Keratinocyte (primary cell): ENCODE measurements at regions not wholly inside any gene's neighbourhood (a gene's known extent, or its start where the extent isn't known, plus 50 kb on each side); places are given as distances from the start of the nearest gene placed in this dataset.

Experiments used
- DNase-seq: peaks from one replicate; pipeline ENCODE4 v3.0.0-alpha.2; 2011; ENCODE audit warnings: low read depth, missing footprints, low spot score
- FAIRE-seq: peaks from 2 replicates; lab custom pipeline; 2011; peaks lifted over from hg19 to GRCh38; lab: Jason Lieb, UNC
- H2AFZ ChIP-seq: 2 replicates; pipeline ENCODE4 v1.6.0; 2012; ENCODE audit warnings: low read length, control low read depth, inconsistent platforms; ENCODE audit not compliant: control insufficient read depth
- H3K27ac ChIP-seq: 2 replicates; pipeline ENCODE4 v1.5.1; 2011; ENCODE audit warnings: low read length; ENCODE audit not compliant: control insufficient read depth, insufficient read depth
- H3K27me3 ChIP-seq: 3 replicates; pipeline ENCODE4 v1.6.0; 2011; ENCODE audit warnings: low read length; ENCODE audit not compliant: control insufficient read depth, insufficient read depth; ENCODE audit errors: extremely low read depth
- H3K36me3 ChIP-seq, 2 experiments: 2 replicates in 1 of 2; 3 replicates in 1 of 2; pipeline ENCODE4 v1.5.1; 2011; ENCODE audit warnings: low read length in 2 of 2, mild to moderate bottlenecking in 1 of 2; ENCODE audit not compliant: control insufficient read depth in 2 of 2, insufficient read depth in 2 of 2; ENCODE audit errors: extremely low read depth in 1 of 2
- H3K4me1 ChIP-seq: 3 replicates; pipeline ENCODE4 v1.5.1; 2011; ENCODE audit warnings: low read length; ENCODE audit not compliant: control insufficient read depth, insufficient read depth; ENCODE audit errors: extremely low read depth
- H3K4me2 ChIP-seq: 3 replicates; pipeline ENCODE4 v1.6.0; 2011; ENCODE audit warnings: low read depth, low read length; ENCODE audit not compliant: control insufficient read depth, insufficient read depth; ENCODE audit errors: extremely low read depth
- H3K4me3 ChIP-seq, 3 experiments: fragments of 200-600 bp in 1 of 3; sonication (generic) in 1 of 3; 2 replicates in 2 of 3; 3 replicates in 1 of 3; pipeline ENCODE4 v1.5.1; 2011 to 2016; ENCODE audit warnings: low read length in 3 of 3, mild to moderate bottlenecking in 3 of 3, control low read depth in 2 of 3, inconsistent platforms in 1 of 3, low read depth in 1 of 3, mixed read lengths in 1 of 3, mixed run types in 1 of 3, moderate library complexity in 1 of 3; ENCODE audit not compliant: control insufficient read depth in 2 of 3, insufficient read depth in 2 of 3; ENCODE audit errors: extremely low read depth in 1 of 3
- H3K79me2 ChIP-seq: 2 replicates; pipeline ENCODE4 v1.6.0; 2012; ENCODE audit warnings: low read length; ENCODE audit not compliant: control insufficient read depth, insufficient read depth
- H3K9ac ChIP-seq: 3 replicates; pipeline ENCODE4 v1.6.0; 2011; ENCODE audit warnings: low read length; ENCODE audit not compliant: control insufficient read depth, insufficient read depth; ENCODE audit errors: extremely low read depth
- H3K9me1 ChIP-seq: 3 replicates; pipeline ENCODE4 v1.6.0; 2011; ENCODE audit warnings: low read length; ENCODE audit not compliant: control insufficient read depth, insufficient read depth; ENCODE audit errors: extremely low read depth
- H3K9me3 ChIP-seq: 2 replicates; pipeline ENCODE4 v1.5.1; 2012; ENCODE audit warnings: low read depth, low read length; ENCODE audit not compliant: control insufficient read depth
- H4K20me1 ChIP-seq: 3 replicates; pipeline ENCODE4 v1.6.0; 2011; ENCODE audit warnings: low read length; ENCODE audit not compliant: control insufficient read depth, insufficient read depth; ENCODE audit errors: extremely low read depth
- EZH2 ChIP-seq: IDR thresholded peaks from one replicate; pipeline ENCODE4 v1.6.1; 2012; ENCODE audit warnings: inconsistent platforms, mild to moderate bottlenecking, low read length, moderate library complexity
- dilution Hi-C: fragments of 300-500 bp; cut with MboI; formaldehyde crosslinking; loops from one replicate; pipeline ENCODE4 v1.7.0; 2020; ENCODE audit warnings: low sequenced_read_pairs; ENCODE audit not compliant: extremely low pct_ligation_motif_present
- TF ChIP-seq, protein P1 (sequence below), 3 experiments: IDR thresholded peaks in 1 of 3; conservative IDR thresholded peaks in 1 of 3; optimal IDR thresholded peaks in 1 of 3; 2 replicates in 2 of 3; 3 replicates in 1 of 3; pipeline versions ENCODE3 to v1.5.1; 2011; ENCODE audit warnings: low read length in 3 of 3, mild to moderate bottlenecking in 3 of 3, moderate library complexity in 2 of 3, control low read depth in 1 of 3, inconsistent platforms in 1 of 3; ENCODE audit not compliant: insufficient read depth in 2 of 3; ENCODE audit errors: extremely low read depth in 1 of 3

- no peaks in the 10 kb centered on the region for H3K9me3 ChIP-seq
- H4K20me1 ChIP-seq: no peaks in the 10 kb centered on the region
- H3K27ac ChIP-seq: no peak overlapping the region
- no peaks in the 10 kb centered on the region for H3K79me2 ChIP-seq
- no peaks in the 10 kb centered on the region for H3K4me1 ChIP-seq
- DNase-seq: no peak
- TF ChIP-seq EZH2: no peak
- TF ChIP-seq, protein P1, sequence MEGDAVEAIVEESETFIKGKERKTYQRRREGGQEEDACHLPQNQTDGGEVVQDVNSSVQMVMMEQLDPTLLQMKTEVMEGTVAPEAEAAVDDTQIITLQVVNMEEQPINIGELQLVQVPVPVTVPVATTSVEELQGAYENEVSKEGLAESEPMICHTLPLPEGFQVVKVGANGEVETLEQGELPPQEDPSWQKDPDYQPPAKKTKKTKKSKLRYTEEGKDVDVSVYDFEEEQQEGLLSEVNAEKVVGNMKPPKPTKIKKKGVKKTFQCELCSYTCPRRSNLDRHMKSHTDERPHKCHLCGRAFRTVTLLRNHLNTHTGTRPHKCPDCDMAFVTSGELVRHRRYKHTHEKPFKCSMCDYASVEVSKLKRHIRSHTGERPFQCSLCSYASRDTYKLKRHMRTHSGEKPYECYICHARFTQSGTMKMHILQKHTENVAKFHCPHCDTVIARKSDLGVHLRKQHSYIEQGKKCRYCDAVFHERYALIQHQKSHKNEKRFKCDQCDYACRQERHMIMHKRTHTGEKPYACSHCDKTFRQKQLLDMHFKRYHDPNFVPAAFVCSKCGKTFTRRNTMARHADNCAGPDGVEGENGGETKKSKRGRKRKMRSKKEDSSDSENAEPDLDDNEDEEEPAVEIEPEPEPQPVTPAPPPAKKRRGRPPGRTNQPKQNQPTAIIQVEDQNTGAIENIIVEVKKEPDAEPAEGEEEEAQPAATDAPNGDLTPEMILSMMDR (optimal IDR thresholded peaks at IDR 0.05 in 1 of 3, IDR thresholded peaks at IDR 0.05 in 1 of 3, conservative IDR thresholded peaks at IDR 0.05 in 1 of 3; ENCODE audit: extremely low read depth in 1 of 3, insufficient read depth in 2 of 3, low read length in 3 of 3): no peak
- H3K4me2 ChIP-seq: no peak overlapping the region
- no peaks in the 10 kb centered on the region for H3K36me3 ChIP-seq
- no peak overlapping the region for H2AFZ ChIP-seq
- dilution Hi-C loops: no loop called here
- FAIRE-seq: peak; percentile 60
- no peak overlapping the region for H3K9ac ChIP-seq
- no peaks in the 10 kb centered on the region for H3K27me3 ChIP-seq
- H3K9me1 ChIP-seq: no peaks in the 10 kb centered on the region
- H3K4me3 ChIP-seq: no peak overlapping the region
These were observed 830.6 kb downstream of the SLC4A3 start for GRCh38 chr2:220458051-220458450.

GRCh38 chr2:220460257-220460985, 833.0 kb downstream of the SLC4A3 start:
- no peaks in the 10 kb centered on the region for H3K79me2 ChIP-seq
- no peak for FAIRE-seq
- no peak for DNase-seq

More at GRCh38 chr2:220460257-220460985, 833.0 kb downstream of the SLC4A3 start:
- dilution Hi-C loops: no loop called here
- no peak overlapping the region for H2AFZ ChIP-seq
- H3K9me3 ChIP-seq: no peaks in the 10 kb centered on the region
- no peaks in the 10 kb centered on the region for H3K27me3 ChIP-seq
- H4K20me1 ChIP-seq: no peaks in the 10 kb centered on the region
- TF ChIP-seq, protein P1 (optimal IDR thresholded peaks at IDR 0.05 in 1 of 3, IDR thresholded peaks at IDR 0.05 in 1 of 3, conservative IDR thresholded peaks at IDR 0.05 in 1 of 3; ENCODE audit: extremely low read depth in 1 of 3, insufficient read depth in 2 of 3, low read length in 3 of 3): peak in 2 of 3 experiments; percentile 18 to 37
- no peak for TF ChIP-seq EZH2
- no peak overlapping the region for H3K4me3 ChIP-seq
- no peaks in the 10 kb centered on the region for H3K9me1 ChIP-seq
- no peak overlapping the region for H3K9ac ChIP-seq
- no peaks in the 10 kb centered on the region for H3K4me1 ChIP-seq
- no peaks in the 10 kb centered on the region for H3K36me3 ChIP-seq
- no peak overlapping the region for H3K27ac ChIP-seq
- H3K4me2 ChIP-seq: no peak overlapping the region
